H1 (cell line): ENCODE measurements at regions not wholly inside any gene's neighbourhood (a gene's known extent, or its start where the extent isn't known, plus 50 kb on each side); places are given as distances from the start of the nearest gene placed in this dataset.

ENCODE experiments used
- CTCF ChIA-PET: fragments of 300-600 bp; sonication (Branson Sonifier 250); formaldehyde crosslinking; loops from one replicate; lab custom pipeline; 2021; ENCODE audit not compliant: partially characterized antibody; lab: Charles Lee
- POLR2A ChIA-PET: fragments of 300-600 bp; sonication (Branson Sonifier 250); formaldehyde crosslinking; loops from one replicate; lab custom pipeline; 2021; ENCODE audit warnings: inconsistent platforms; ENCODE audit not compliant: partially characterized antibody; lab: Charles Lee
- DNase-seq, 2 experiments: peaks; one replicate each; pipeline versions ENCODE4 v3.0.0 to v3.0.0-alpha.2; 2010 to 2022; ENCODE audit warnings: low spot score in 2 of 2, low read depth in 1 of 2, mixed read lengths in 1 of 2
- FAIRE-seq: peaks from 2 replicates; lab custom pipeline; 2011; peaks lifted over from hg19 to GRCh38; lab: Jason Lieb, UNC
- H2AFZ ChIP-seq: 2 replicates; pipeline ENCODE4 v1.8.1; 2012; ENCODE audit warnings: low read length, inconsistent platforms
- H2AK5ac ChIP-seq: 2 replicates; pipeline ENCODE4 v1.6.1; 2013; ENCODE audit warnings: low read depth, low read length
- H2BK120ac ChIP-seq: replicated peaks from 2 replicates; pipeline ENCODE3; 2013; ENCODE audit warnings: low read depth, low read length, inconsistent platforms
- H2BK12ac ChIP-seq: 2 replicates; pipeline ENCODE4 v1.6.1; 2013; ENCODE audit warnings: low read depth, low read length
- H2BK15ac ChIP-seq: 2 replicates; pipeline ENCODE4 v1.6.1; 2013; ENCODE audit warnings: low read length
- H2BK20ac ChIP-seq: 2 replicates; pipeline ENCODE4 v1.6.1; 2013; ENCODE audit warnings: low read length
- H2BK5ac ChIP-seq: 2 replicates; pipeline ENCODE4 v1.6.1; 2013; ENCODE audit warnings: low read depth, low read length
- H3K14ac ChIP-seq: 2 replicates; pipeline ENCODE4 v1.6.1; 2013; ENCODE audit warnings: inconsistent platforms; ENCODE audit not compliant: insufficient read length
- H3K18ac ChIP-seq: 2 replicates; pipeline ENCODE4 v1.6.1; 2013; ENCODE audit warnings: low read length; ENCODE audit errors: extremely low read depth
- H3K23ac ChIP-seq: 2 replicates; pipeline ENCODE4 v1.6.1; 2013; ENCODE audit warnings: inconsistent platforms; ENCODE audit not compliant: insufficient read length
- H3K23me2 ChIP-seq: 2 replicates; pipeline ENCODE4 v1.6.1; 2013; ENCODE audit warnings: low read depth, low read length
- H3K27ac ChIP-seq: 2 replicates; pipeline ENCODE4 v1.6.1; 2011; ENCODE audit warnings: low read depth, low read length, inconsistent platforms
- H3K27me3 ChIP-seq, 4 experiments: replicated peaks in 1 of 4; 1 replicate in 1 of 4; 2 replicates in 3 of 4; pipeline versions ENCODE4 v1.6.1 to v1.8.1; 2011 to 2013; ENCODE audit warnings: low read length in 3 of 4, mild to moderate bottlenecking in 3 of 4, inconsistent platforms in 2 of 4, mixed read lengths in 2 of 4, moderate library complexity in 1 of 4; ENCODE audit not compliant: control insufficient read depth in 3 of 4, insufficient read depth in 3 of 4; ENCODE audit errors: extremely low read depth in 1 of 4
- H3K36me3 ChIP-seq, 4 experiments: 2 replicates each; pipeline versions ENCODE4 v1.6.1 to v1.8.1; 2011 to 2013; ENCODE audit warnings: mild to moderate bottlenecking in 4 of 4, low read length in 3 of 4, moderate library complexity in 2 of 4, control low read depth in 1 of 4, inconsistent platforms in 1 of 4; ENCODE audit not compliant: insufficient read depth in 4 of 4, control insufficient read depth in 2 of 4
- H3K4ac ChIP-seq: replicated peaks from 2 replicates; pipeline ENCODE3; 2013; ENCODE audit warnings: low read length, low read depth, mixed read lengths, inconsistent platforms; ENCODE audit not compliant: insufficient read length
- H3K4me1 ChIP-seq, 4 experiments: replicated peaks in 1 of 4; 1 replicate in 1 of 4; 2 replicates in 3 of 4; pipeline versions ENCODE4 v1.6.1 to v1.8.1; 2011 to 2013; ENCODE audit warnings: low read length in 3 of 4, inconsistent platforms in 2 of 4, mixed read lengths in 1 of 4; ENCODE audit not compliant: insufficient read depth in 4 of 4, control insufficient read depth in 3 of 4
- H3K4me2 ChIP-seq, 2 experiments: 2 replicates each; pipeline versions ENCODE4 v1.6.1 to v1.8.1; 2011 to 2013; ENCODE audit warnings: low read depth in 2 of 2, low read length in 2 of 2, control low read depth in 1 of 2, inconsistent platforms in 1 of 2, mild to moderate bottlenecking in 1 of 2; ENCODE audit not compliant: insufficient read depth in 1 of 2
- H3K4me3 ChIP-seq, 4 experiments: fragments of 200-600, 300-600 bp in 1 of 4; sonication (generic), shearing (Covaris generic), sonication (Bioruptor Twin) in 1 of 4; 2 replicates each; pipeline versions ENCODE4 v1.5.1 to v1.8.1; 2011 to 2016; ENCODE audit warnings: low read length in 4 of 4, low read depth in 3 of 4, control low read depth in 2 of 4, inconsistent platforms in 2 of 4, mild to moderate bottlenecking in 2 of 4, mixed read lengths in 1 of 4, moderate library complexity in 1 of 4; ENCODE audit not compliant: insufficient read depth in 2 of 4; ENCODE audit errors: extremely low read depth in 1 of 4
- H3K56ac ChIP-seq: replicated peaks from 2 replicates; pipeline ENCODE3; 2013; ENCODE audit warnings: low read depth, mild to moderate bottlenecking, mixed read lengths, low read length, inconsistent platforms; ENCODE audit not compliant: insufficient read length
- H3K79me1 ChIP-seq: 2 replicates; pipeline ENCODE4 v1.6.1; 2013; ENCODE audit warnings: low read depth, low read length, control low read depth
- H3K79me2 ChIP-seq, 2 experiments: 2 replicates each; pipeline versions ENCODE4 v1.6.1 to v1.8.1; 2012 to 2013; ENCODE audit warnings: low read length in 2 of 2, mild to moderate bottlenecking in 2 of 2, inconsistent platforms in 1 of 2; ENCODE audit not compliant: insufficient read depth in 2 of 2, control insufficient read depth in 1 of 2
- H3K9ac ChIP-seq, 4 experiments: replicated peaks in 1 of 4; 1 replicate in 1 of 4; 2 replicates in 3 of 4; pipeline versions ENCODE4 v1.6.1 to v1.8.1; 2011 to 2013; ENCODE audit warnings: low read depth in 3 of 4, low read length in 3 of 4, control low read depth in 2 of 4, mild to moderate bottlenecking in 2 of 4, moderate library complexity in 2 of 4, inconsistent platforms in 1 of 4; ENCODE audit errors: extremely low read depth in 1 of 4
- H3K9me3 ChIP-seq, 2 experiments: 2 replicates each; pipeline versions ENCODE4 v1.6.1 to v1.8.1; 2012 to 2013; ENCODE audit warnings: mild to moderate bottlenecking in 2 of 2, moderate library complexity in 2 of 2, control low read depth in 1 of 2, inconsistent platforms in 1 of 2, low read depth in 1 of 2, low read length in 1 of 2, mixed read lengths in 1 of 2; ENCODE audit not compliant: insufficient read depth in 2 of 2
- H4K20me1 ChIP-seq, 2 experiments: replicated peaks in 1 of 2; 2 replicates each; pipeline versions ENCODE3 to v1.8.1; 2011 to 2013; ENCODE audit warnings: inconsistent platforms in 2 of 2, low read length in 2 of 2, mild to moderate bottlenecking in 1 of 2; ENCODE audit not compliant: insufficient read depth in 2 of 2, control insufficient read depth in 1 of 2
- H4K5ac ChIP-seq: 2 replicates; pipeline ENCODE4 v1.6.1; 2013; ENCODE audit warnings: low read length, low read depth, mixed read lengths, inconsistent platforms; ENCODE audit not compliant: insufficient read length
- H4K8ac ChIP-seq: 2 replicates; pipeline ENCODE4 v1.8.0; 2013; ENCODE audit warnings: mild to moderate bottlenecking, moderate library complexity, low read length, inconsistent platforms; ENCODE audit not compliant: insufficient read depth; ENCODE audit errors: extremely low read depth
- H4K91ac ChIP-seq: replicated peaks from 2 replicates; pipeline ENCODE3; 2013; ENCODE audit warnings: low read length, mixed read lengths, inconsistent platforms; ENCODE audit not compliant: insufficient read length
- BCL11A ChIP-seq, 2 experiments: IDR thresholded peaks; one replicate each; pipeline ENCODE4 v1.6.1; 2011; ENCODE audit warnings: low read depth in 2 of 2, low read length in 2 of 2, mild to moderate bottlenecking in 2 of 2
- CEBPB ChIP-seq: IDR thresholded peaks from 2 replicates; pipeline ENCODE4 v1.6.1; 2012; ENCODE audit warnings: low read depth, low read length
- MAX ChIP-seq: IDR thresholded peaks from 2 replicates; pipeline ENCODE4 v1.6.1; 2012; ENCODE audit warnings: inconsistent platforms
- SRF ChIP-seq: IDR thresholded peaks from 2 replicates; pipeline ENCODE4 v1.6.1; 2011; ENCODE audit warnings: mild to moderate bottlenecking, low read depth, low read length, moderate library complexity
- WGBS, 2 experiments: shearing (Covaris generic) in 1 of 2; methylation state at CpG; one replicate each; pipeline versions ENCODE4 v1.1.6 to v1.1.7; 2013 to 2015; ENCODE audit warnings: low lambda C conversion rate in 2 of 2, mixed read lengths in 2 of 2, inconsistent platforms in 1 of 2, low coverage in 1 of 2, missing lambda C conversion rate in 1 of 2; ENCODE audit not compliant: insufficient replicate concordance in 2 of 2, insufficient coverage in 1 of 2, insufficient read length in 1 of 2; ENCODE audit errors: extremely low coverage in 1 of 2, missing lambda C conversion rate in 1 of 2; 5-methylcytosine and 5-hydroxymethylcytosine counted together

DNA sequence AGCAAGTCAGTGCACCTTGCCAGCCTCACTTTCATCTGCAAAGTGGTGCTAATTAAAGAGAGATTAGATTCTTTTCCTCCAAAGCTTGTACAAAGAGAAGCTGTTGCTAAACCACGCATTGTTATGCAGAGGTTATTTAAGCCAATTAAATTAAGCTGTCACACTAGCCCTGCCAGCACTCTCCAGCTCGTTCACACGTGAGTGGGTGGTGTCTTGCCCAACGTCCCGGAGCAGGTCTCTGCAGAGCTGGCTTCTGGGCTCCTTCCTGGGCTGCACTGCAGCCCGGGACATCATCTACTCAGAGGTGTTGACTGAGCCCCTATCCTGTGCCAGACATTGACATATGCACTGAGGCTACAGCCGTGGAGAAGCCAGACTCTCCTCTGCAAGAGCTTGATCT lies 401.6 kb upstream of the SULF2 start:
- no peaks in the 10 kb centered on the region for H3K27me3 ChIP-seq
- H4K5ac ChIP-seq: no peak overlapping the region
- no peak overlapping the region for H2BK12ac ChIP-seq
- H2BK120ac ChIP-seq: no peak overlapping the region
- ChIA-PET POLR2A (no interaction called here), CTCF (interaction anchor here (1.1 to 1.2 kb wide), 2 partner anchors 15 to 434 kb away, joined by 4 to 7 read pairs; no protein-coding TSS in a partner anchor)
- no peak overlapping the region for H2BK15ac ChIP-seq
- no peak for DNase-seq
- H2BK20ac ChIP-seq: no peak overlapping the region
- H3K18ac ChIP-seq: 0 out of 2 replicates have a peak overlapping the region, but pooled peaks have one; percentile 52
- H3K27ac ChIP-seq: no peak overlapping the region
- H4K8ac ChIP-seq: no peak overlapping the region; the same call in 1 of the 2 replicates
- no peak overlapping the region for H3K4me3 ChIP-seq
- H3K4ac ChIP-seq: no peak overlapping the region
- H3K56ac ChIP-seq: no peak overlapping the region
- TF ChIP-seq CEBPB (peak; percentile 41; the same call in 1 of the 2 replicates), BCL11A (IDR thresholded peaks at IDR 0.05; ENCODE audit: low read depth in 2 of 2, low read length in 2 of 2) (no peak), MAX (no peak), SRF (no peak)
- TF ChIP-seq, all 59 proteins: peak for 1
- 91% methylated on average over 7 of the region's 7 CpGs; no CpG with 5 or more reads in 1 of the 2 experiments for WGBS, 2 experiments
- H3K9ac ChIP-seq: no peak overlapping the region
- no peak overlapping the region for H3K23ac ChIP-seq
- H2BK5ac ChIP-seq: no peak overlapping the region
- no peak overlapping the region for H3K14ac ChIP-seq
- no peak overlapping the region for H3K4me2 ChIP-seq
- H4K20me1 ChIP-seq: no peaks in the 10 kb centered on the region
- no peaks in the 10 kb centered on the region for H3K36me3 ChIP-seq
- FAIRE-seq: no peak
- no peaks in the 10 kb centered on the region for H3K79me2 ChIP-seq
- H3K4me1 ChIP-seq: peaks cover 0 to 5% (median 0%) of the 10 kb centered on the region in 4 experiments; a peak in 3 of 7 replicates
- no peaks in the 10 kb centered on the region for H3K9me3 ChIP-seq
- no peaks in the 10 kb centered on the region for H3K79me1 ChIP-seq
- H3K23me2 ChIP-seq: no peaks in the 10 kb centered on the region
- H2AK5ac ChIP-seq: no peak overlapping the region
- peak overlapping the region; percentile 7 for H4K91ac ChIP-seq
- H2AFZ ChIP-seq: no peak overlapping the region
